HEK293 (cell line): ENCODE measurements at regions not wholly inside any gene's neighbourhood (a gene's known extent, or its start where the extent isn't known, plus 50 kb on each side); places are given as distances from the start of the nearest gene placed in this dataset.

ENCODE experiments used
- FEZF1 ChIP-seq: fragments of 450-650 bp; formaldehyde crosslinking; IDR thresholded peaks from 2 replicates; pipeline ENCODE4 v1.5.1; 2016; ENCODE audit warnings: missing biosample characterization, missing genetic modification characterization
- KLF16 ChIP-seq: fragments of 450-650 bp; formaldehyde crosslinking; IDR thresholded peaks from 2 replicates; pipeline ENCODE4 v1.5.1; 2017; ENCODE audit warnings: missing biosample characterization, missing genetic modification characterization
- REPIN1 ChIP-seq: fragments of 450-650 bp; formaldehyde crosslinking; IDR thresholded peaks from 2 replicates; pipeline ENCODE4 v1.5.1; 2017; ENCODE audit warnings: missing biosample characterization, missing genetic modification characterization, low read depth
- SCRT1 ChIP-seq: fragments of 450-650 bp; formaldehyde crosslinking; IDR thresholded peaks from 2 replicates; pipeline ENCODE4 v1.5.1; 2016; ENCODE audit warnings: missing biosample characterization, missing genetic modification characterization, borderline replicate concordance
- SP2 ChIP-seq: fragments of 450-650 bp; formaldehyde crosslinking; IDR thresholded peaks from 2 replicates; pipeline ENCODE4 v1.5.1; 2016; ENCODE audit warnings: missing biosample characterization, missing genetic modification characterization
- TRIM28 ChIP-seq: IDR thresholded peaks from 2 replicates; pipeline ENCODE4 v1.6.1; 2011; ENCODE audit warnings: low read length, control low read depth, borderline replicate concordance
- YY2 ChIP-seq: fragments of 450-650 bp; formaldehyde crosslinking; IDR thresholded peaks from 2 replicates; pipeline ENCODE4 v1.5.1; 2016; ENCODE audit warnings: missing biosample characterization, missing genetic modification characterization
- ZBTB20 ChIP-seq: fragments of 450-650 bp; formaldehyde crosslinking; IDR thresholded peaks from 2 replicates; pipeline ENCODE4 v1.5.1; 2016; ENCODE audit warnings: missing biosample characterization, missing genetic modification characterization
- ZBTB8A ChIP-seq: fragments of 450-650 bp; formaldehyde crosslinking; IDR thresholded peaks from 2 replicates; pipeline ENCODE4 v1.5.1; 2016; ENCODE audit warnings: missing biosample characterization, missing genetic modification characterization
- ZNF121 ChIP-seq: fragments of 450-650 bp; formaldehyde crosslinking; IDR thresholded peaks from 2 replicates; pipeline ENCODE4 v1.5.1; 2016; ENCODE audit warnings: missing biosample characterization, missing genetic modification characterization
- ZNF138 ChIP-seq: fragments of 450-650 bp; formaldehyde crosslinking; IDR thresholded peaks from 2 replicates; pipeline ENCODE4 v1.5.1; 2016; ENCODE audit warnings: missing biosample characterization, missing genetic modification characterization, borderline replicate concordance
- ZNF211 ChIP-seq: fragments of 450-650 bp; formaldehyde crosslinking; IDR thresholded peaks from 2 replicates; pipeline ENCODE4 v1.5.1; 2016; ENCODE audit warnings: low read depth, missing biosample characterization, missing genetic modification characterization
- ZNF292 ChIP-seq: fragments of 450-650 bp; formaldehyde crosslinking; IDR thresholded peaks from 2 replicates; pipeline ENCODE4 v1.5.1; 2016; ENCODE audit warnings: low read depth, missing biosample characterization, missing genetic modification characterization, borderline replicate concordance
- ZNF324 ChIP-seq: fragments of 450-650 bp; formaldehyde crosslinking; IDR thresholded peaks from 2 replicates; pipeline ENCODE4 v1.5.1; 2016; ENCODE audit warnings: missing biosample characterization, missing genetic modification characterization
- ZNF354C ChIP-seq: fragments of 450-650 bp; formaldehyde crosslinking; IDR thresholded peaks from 2 replicates; pipeline ENCODE4 v1.5.1; 2016; ENCODE audit warnings: missing biosample characterization, missing genetic modification characterization, low read depth, borderline replicate concordance
- ZNF391 ChIP-seq: fragments of 450-650 bp; formaldehyde crosslinking; IDR thresholded peaks from 2 replicates; pipeline ENCODE4 v1.5.1; 2016; ENCODE audit warnings: low read depth, missing biosample characterization, missing genetic modification characterization, borderline replicate concordance
- ZNF48 ChIP-seq: fragments of 450-650 bp; formaldehyde crosslinking; IDR thresholded peaks from 2 replicates; pipeline ENCODE4 v1.5.1; 2016; ENCODE audit warnings: missing biosample characterization, missing genetic modification characterization
- ZNF548 ChIP-seq: fragments of 450-650 bp; formaldehyde crosslinking; IDR thresholded peaks from 2 replicates; pipeline ENCODE4 v1.5.1; 2016; ENCODE audit warnings: missing biosample characterization, missing genetic modification characterization
- ZNF624 ChIP-seq: fragments of 450-650 bp; formaldehyde crosslinking; IDR thresholded peaks from 2 replicates; pipeline ENCODE4 v1.5.1; 2017; ENCODE audit warnings: missing biosample characterization, missing genetic modification characterization
- ZNF747 ChIP-seq: fragments of 450-650 bp; formaldehyde crosslinking; IDR thresholded peaks from 2 replicates; pipeline ENCODE4 v1.5.1; 2016; ENCODE audit warnings: missing biosample characterization, missing genetic modification characterization
- ZNF792 ChIP-seq: fragments of 450-650 bp; formaldehyde crosslinking; IDR thresholded peaks from 2 replicates; pipeline ENCODE4 v1.5.1; 2016; ENCODE audit warnings: missing biosample characterization, missing genetic modification characterization
- ZSCAN16 ChIP-seq: fragments of 450-650 bp; formaldehyde crosslinking; IDR thresholded peaks from 2 replicates; pipeline ENCODE4 v1.5.1; 2016; ENCODE audit warnings: missing biosample characterization, missing genetic modification characterization
- ZXDB ChIP-seq: fragments of 450-650 bp; formaldehyde crosslinking; IDR thresholded peaks from 2 replicates; pipeline ENCODE4 v1.5.1; 2016; ENCODE audit warnings: missing biosample characterization, missing genetic modification characterization
- TF ChIP-seq, protein P1 (sequence below): fragments of 450-650 bp; formaldehyde crosslinking; IDR thresholded peaks from 2 replicates; pipeline ENCODE4 v1.5.1; 2016; ENCODE audit warnings: missing biosample characterization, missing genetic modification characterization
- TF ChIP-seq, protein P2 (sequence below): fragments of 450-650 bp; formaldehyde crosslinking; IDR thresholded peaks from 2 replicates; pipeline ENCODE4 v1.5.1; 2016; ENCODE audit warnings: missing biosample characterization, missing genetic modification characterization
- TF ChIP-seq, protein P3 (sequence below): fragments of 450-650 bp; formaldehyde crosslinking; conservative IDR thresholded peaks from 2 replicates; pipeline ENCODE4 v1.5.1; 2016; ENCODE audit warnings: low read depth, missing biosample characterization, missing genetic modification characterization
- TF ChIP-seq, protein P4 (sequence below): fragments of 450-650 bp; formaldehyde crosslinking; IDR thresholded peaks from 2 replicates; pipeline ENCODE4 v1.5.1; 2016; ENCODE audit warnings: missing biosample characterization, missing genetic modification characterization, low read depth
- TF ChIP-seq, protein P5 (sequence below): fragments of 450-650 bp; IDR thresholded peaks from 2 replicates; pipeline ENCODE4 v1.5.1; 2018; ENCODE audit warnings: missing biosample characterization, mild to moderate bottlenecking, missing genetic modification characterization

DNA sequence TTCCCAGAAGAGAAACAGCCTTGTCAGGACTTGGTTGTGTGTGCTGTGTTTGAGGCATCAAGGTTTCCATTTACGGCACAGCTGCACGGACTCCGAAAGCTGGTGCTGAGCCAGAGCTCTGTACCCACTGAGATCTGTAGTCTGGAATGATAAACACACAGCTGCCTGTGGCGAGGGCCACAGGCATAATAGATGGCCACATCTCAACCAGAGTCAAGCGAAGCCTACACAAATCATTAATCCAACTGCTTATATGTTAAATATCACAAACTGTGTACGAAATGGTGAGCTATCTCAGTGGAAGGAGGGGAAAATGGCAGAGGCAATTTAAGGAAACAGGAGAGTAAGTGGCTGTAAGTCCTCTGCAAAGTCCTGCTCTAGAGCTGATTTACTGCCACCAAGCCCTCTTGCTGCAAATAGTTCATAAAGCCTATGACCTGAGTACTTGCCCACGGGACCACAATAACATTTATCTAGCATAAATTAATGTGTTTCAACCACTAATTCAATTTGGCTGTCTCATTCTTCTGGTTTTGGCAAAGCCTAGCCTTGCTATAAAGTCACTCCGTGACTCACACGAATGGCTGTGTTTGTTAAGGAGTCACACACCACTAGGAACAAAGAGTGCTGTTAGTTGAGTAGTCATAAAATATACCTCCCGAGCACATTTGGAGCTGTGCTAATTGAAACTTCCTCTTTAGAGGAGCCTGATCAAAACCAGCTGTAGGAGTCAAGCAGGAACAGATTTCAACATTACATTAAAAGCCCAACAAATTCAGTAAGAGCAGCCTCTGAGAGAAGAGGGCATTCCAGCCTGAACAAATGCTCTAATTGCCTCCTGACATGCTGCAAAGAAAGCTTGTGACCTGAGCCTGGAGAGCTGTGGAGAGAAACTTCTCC lies 738.6 kb upstream of the ZNF608 start (continued):
- TF ChIP-seq YY2 (tag by site-specific recombination) (peak; percentile 27; the same call in 1 of the 2 replicates), ZNF292 (no peak), REPIN1 (no peak; the same call in 1 of the 2 replicates), ZNF624 (tag by site-specific recombination) (no peak), ZNF324 (tag by site-specific recombination) (peak; percentile 89; the same call in 1 of the 2 replicates), ZNF48 (no peak), ZNF138 (tag by site-specific recombination) (no peak), ZNF211 (no peak), ZNF121 (tag by site-specific recombination) (no peak; the same call in 1 of the 2 replicates), ZBTB8A (tag by site-specific recombination) (peak; percentile 70), ZNF391 (tag by site-specific recombination) (peak; percentile 96), SCRT1 (tag by site-specific recombination) (no peak; the same call in 1 of the 2 replicates), ZBTB20 (tag by site-specific recombination) (peak; percentile 58), ZNF747 (tag by site-specific recombination) (no peak), KLF16 (tag by site-specific recombination) (peak; percentile 64), SP2 (tag by site-specific recombination) (peak; percentile 17; the same call in 1 of the 2 replicates), ZXDB (tag by site-specific recombination) (peak; percentile 93), ZNF792 (no peak), ZNF548 (no peak), ZSCAN16 (no peak; the same call in 1 of the 2 replicates), FEZF1 (peak; percentile 98), ZNF354C (tag by site-specific recombination) (no peak), TRIM28 (peak; percentile 86)
- TF ChIP-seq, protein P1, sequence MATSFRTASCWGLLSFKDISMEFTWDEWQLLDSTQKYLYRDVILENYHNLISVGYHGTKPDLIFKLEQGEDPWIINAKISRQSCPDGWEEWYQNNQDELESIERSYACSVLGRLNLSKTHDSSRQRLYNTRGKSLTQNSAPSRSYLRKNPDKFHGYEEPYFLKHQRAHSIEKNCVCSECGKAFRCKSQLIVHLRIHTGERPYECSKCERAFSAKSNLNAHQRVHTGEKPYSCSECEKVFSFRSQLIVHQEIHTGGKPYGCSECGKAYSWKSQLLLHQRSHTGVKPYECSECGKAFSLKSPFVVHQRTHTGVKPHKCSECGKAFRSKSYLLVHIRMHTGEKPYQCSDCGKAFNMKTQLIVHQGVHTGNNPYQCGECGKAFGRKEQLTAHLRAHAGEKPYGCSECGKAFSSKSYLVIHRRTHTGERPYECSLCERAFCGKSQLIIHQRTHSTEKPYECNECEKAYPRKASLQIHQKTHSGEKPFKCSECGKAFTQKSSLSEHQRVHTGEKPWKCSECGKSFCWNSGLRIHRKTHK (tag by site-specific recombination), result no peak
- TF ChIP-seq, protein P2, sequence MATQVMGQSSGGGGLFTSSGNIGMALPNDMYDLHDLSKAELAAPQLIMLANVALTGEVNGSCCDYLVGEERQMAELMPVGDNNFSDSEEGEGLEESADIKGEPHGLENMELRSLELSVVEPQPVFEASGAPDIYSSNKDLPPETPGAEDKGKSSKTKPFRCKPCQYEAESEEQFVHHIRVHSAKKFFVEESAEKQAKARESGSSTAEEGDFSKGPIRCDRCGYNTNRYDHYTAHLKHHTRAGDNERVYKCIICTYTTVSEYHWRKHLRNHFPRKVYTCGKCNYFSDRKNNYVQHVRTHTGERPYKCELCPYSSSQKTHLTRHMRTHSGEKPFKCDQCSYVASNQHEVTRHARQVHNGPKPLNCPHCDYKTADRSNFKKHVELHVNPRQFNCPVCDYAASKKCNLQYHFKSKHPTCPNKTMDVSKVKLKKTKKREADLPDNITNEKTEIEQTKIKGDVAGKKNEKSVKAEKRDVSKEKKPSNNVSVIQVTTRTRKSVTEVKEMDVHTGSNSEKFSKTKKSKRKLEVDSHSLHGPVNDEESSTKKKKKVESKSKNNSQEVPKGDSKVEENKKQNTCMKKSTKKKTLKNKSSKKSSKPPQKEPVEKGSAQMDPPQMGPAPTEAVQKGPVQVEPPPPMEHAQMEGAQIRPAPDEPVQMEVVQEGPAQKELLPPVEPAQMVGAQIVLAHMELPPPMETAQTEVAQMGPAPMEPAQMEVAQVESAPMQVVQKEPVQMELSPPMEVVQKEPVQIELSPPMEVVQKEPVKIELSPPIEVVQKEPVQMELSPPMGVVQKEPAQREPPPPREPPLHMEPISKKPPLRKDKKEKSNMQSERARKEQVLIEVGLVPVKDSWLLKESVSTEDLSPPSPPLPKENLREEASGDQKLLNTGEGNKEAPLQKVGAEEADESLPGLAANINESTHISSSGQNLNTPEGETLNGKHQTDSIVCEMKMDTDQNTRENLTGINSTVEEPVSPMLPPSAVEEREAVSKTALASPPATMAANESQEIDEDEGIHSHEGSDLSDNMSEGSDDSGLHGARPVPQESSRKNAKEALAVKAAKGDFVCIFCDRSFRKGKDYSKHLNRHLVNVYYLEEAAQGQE (tag by site-specific recombination), result 0 out of 2 replicates have a peak, but pooled peaks have one; percentile 19
- TF ChIP-seq, protein P3, sequence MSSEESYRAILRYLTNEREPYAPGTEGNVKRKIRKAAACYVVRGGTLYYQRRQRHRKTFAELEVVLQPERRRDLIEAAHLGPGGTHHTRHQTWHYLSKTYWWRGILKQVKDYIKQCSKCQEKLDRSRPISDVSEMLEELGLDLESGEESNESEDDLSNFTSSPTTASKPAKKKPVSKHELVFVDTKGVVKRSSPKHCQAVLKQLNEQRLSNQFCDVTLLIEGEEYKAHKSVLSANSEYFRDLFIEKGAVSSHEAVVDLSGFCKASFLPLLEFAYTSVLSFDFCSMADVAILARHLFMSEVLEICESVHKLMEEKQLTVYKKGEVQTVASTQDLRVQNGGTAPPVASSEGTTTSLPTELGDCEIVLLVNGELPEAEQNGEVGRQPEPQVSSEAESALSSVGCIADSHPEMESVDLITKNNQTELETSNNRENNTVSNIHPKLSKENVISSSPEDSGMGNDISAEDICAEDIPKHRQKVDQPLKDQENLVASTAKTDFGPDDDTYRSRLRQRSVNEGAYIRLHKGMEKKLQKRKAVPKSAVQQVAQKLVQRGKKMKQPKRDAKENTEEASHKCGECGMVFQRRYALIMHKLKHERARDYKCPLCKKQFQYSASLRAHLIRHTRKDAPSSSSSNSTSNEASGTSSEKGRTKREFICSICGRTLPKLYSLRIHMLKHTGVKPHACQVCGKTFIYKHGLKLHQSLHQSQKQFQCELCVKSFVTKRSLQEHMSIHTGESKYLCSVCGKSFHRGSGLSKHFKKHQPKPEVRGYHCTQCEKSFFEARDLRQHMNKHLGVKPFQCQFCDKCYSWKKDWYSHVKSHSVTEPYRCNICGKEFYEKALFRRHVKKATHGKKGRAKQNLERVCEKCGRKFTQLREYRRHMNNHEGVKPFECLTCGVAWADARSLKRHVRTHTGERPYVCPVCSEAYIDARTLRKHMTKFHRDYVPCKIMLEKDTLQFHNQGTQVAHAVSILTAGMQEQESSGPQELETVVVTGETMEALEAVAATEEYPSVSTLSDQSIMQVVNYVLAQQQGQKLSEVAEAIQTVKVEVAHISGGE, result no peak; the same call in 1 of the 2 replicates
- TF ChIP-seq, protein P4, sequence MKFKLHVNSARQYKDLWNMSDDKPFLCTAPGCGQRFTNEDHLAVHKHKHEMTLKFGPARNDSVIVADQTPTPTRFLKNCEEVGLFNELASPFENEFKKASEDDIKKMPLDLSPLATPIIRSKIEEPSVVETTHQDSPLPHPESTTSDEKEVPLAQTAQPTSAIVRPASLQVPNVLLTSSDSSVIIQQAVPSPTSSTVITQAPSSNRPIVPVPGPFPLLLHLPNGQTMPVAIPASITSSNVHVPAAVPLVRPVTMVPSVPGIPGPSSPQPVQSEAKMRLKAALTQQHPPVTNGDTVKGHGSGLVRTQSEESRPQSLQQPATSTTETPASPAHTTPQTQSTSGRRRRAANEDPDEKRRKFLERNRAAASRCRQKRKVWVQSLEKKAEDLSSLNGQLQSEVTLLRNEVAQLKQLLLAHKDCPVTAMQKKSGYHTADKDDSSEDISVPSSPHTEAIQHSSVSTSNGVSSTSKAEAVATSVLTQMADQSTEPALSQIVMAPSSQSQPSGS (tag by site-specific recombination), result peak; percentile 65; the same call in 1 of the 2 replicates
- TF ChIP-seq, protein P5, sequence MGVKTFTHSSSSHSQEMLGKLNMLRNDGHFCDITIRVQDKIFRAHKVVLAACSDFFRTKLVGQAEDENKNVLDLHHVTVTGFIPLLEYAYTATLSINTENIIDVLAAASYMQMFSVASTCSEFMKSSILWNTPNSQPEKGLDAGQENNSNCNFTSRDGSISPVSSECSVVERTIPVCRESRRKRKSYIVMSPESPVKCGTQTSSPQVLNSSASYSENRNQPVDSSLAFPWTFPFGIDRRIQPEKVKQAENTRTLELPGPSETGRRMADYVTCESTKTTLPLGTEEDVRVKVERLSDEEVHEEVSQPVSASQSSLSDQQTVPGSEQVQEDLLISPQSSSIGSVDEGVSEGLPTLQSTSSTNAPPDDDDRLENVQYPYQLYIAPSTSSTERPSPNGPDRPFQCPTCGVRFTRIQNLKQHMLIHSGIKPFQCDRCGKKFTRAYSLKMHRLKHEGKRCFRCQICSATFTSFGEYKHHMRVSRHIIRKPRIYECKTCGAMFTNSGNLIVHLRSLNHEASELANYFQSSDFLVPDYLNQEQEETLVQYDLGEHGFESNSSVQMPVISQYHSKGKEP, result no peak; the same call in none of the 2 replicates
